Glomerular visceral epithelial cell (primary cell): ENCODE measurements at regions not wholly inside any gene's neighbourhood (a gene's known extent, or its start where the extent isn't known, plus 50 kb on each side); places are given as distances from the start of the nearest gene placed in this dataset.
A peak's percentile ranks its signal among the peaks of the same experiment; 100 is the strongest.
"Not testable (repeated sequence)": the region's sequence is repeated elsewhere in the genome, so short reads cannot be mapped to it uniquely, and the experiment has no call there.

Experiments used
- DNase-seq: peaks from one replicate; pipeline ENCODE4 v3.0.0-alpha.2; 2016; ENCODE audit errors: extremely low spot score

DNA sequence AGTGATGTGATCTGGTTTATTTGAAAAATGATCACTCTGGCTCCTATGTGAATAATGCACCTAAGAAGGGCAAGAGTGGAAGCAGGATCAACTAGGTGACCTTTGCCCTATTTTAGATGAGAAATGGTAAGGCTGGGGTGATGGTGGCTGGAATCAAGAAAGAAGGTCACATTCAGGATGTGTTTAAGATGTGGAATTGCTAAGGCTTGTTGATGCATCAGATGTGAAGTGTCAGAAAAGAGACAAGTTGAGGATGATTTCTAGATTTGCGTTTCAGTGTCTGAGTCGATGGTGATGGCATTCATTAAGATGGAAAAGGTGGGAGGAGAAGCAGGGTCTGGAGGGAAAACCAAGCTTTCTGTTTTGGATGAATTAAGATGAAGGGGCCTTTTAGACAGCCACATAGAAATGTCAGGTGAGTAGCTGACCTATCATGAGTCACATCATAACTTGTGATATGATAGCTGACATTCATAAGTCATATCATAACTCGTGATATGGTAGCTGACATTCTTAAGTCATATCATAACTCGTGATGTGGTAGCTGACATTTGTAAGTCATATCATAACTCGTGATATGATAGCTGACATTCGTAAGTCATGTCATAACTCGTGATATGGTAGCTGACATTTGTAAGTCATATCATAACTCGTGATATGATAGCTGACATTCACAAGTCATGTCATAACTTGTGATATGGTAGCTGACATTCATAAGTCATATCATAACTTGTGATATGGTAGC lies 101.2 kb upstream of the SEC11C start:
- DNase-seq: no peak

DNA sequence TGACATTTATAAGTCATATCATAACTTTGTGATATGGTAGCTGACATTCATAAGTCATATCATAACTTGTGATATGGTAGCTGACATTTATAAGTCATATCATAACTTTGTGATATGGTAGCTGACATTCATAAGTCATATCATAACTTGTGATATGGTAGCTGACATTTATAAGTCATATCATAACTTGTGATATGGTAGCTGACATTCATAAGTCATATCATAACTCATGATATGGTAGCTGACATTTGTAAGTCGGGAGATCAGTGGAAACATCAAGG lies 100.7 kb upstream of the SEC11C start:
- not testable (repeated sequence) for DNase-seq

DNA sequence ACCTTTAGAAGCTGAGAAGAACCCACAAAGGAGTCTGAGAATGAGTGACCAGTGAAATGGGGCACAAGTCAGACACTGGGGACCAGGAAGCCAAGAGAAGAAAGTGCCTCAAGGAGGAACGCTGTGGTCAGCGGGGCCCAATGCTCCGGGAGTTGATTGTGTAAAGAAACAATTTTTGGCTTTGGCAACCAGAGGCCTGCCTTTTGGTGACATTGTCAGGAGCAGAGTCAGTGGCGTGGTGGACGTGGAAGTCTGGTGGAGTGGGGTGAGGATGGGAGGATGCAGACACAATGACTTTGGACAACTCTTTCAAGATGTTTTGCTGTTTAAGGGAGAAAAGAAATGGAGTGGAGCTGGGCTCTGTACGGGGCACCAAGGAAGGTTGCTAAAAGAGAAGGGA lies 100.2 kb upstream of the SEC11C start:
- no peak for DNase-seq

DNA sequence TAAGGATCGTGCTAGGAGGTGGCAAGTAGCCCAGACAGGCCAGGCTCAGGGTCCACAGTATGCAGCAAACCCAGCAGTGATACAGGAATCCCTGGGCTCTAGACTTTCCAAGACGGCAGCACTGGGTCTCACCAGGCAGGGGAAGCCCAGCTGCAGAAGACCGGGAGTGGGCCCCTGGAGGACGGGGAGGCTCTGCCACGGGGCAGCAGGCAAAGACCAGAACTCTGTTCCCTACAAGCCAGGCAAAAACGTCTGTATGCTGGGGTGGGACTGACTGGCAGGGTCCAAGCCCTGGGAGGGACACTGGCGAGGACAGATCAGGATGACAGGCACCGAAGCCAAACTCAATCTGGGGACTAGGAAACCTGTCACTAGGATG lies 98.9 kb upstream of the SEC11C start:
- no peak for DNase-seq

DNA sequence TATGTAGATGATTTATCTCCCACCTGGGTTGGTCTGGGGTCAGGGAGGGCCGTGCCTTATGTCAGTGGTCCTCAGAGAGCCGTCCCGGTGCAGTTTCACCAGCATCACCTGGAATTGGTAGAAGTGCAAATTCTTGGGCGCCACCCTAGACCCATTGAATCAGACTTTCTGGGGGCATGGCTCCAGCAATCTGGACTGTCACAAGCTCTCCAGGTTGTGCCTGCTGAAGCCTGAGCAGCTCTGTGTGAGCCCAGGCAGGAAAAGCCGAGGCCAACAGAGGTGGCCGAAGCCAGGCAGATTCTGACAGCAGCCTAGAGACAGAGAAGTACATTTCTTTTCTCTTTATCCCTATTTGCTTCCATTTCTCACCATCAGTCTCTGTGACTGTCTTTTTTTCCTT lies 98.4 kb upstream of the SEC11C start:
- DNase-seq: no peak

DNA sequence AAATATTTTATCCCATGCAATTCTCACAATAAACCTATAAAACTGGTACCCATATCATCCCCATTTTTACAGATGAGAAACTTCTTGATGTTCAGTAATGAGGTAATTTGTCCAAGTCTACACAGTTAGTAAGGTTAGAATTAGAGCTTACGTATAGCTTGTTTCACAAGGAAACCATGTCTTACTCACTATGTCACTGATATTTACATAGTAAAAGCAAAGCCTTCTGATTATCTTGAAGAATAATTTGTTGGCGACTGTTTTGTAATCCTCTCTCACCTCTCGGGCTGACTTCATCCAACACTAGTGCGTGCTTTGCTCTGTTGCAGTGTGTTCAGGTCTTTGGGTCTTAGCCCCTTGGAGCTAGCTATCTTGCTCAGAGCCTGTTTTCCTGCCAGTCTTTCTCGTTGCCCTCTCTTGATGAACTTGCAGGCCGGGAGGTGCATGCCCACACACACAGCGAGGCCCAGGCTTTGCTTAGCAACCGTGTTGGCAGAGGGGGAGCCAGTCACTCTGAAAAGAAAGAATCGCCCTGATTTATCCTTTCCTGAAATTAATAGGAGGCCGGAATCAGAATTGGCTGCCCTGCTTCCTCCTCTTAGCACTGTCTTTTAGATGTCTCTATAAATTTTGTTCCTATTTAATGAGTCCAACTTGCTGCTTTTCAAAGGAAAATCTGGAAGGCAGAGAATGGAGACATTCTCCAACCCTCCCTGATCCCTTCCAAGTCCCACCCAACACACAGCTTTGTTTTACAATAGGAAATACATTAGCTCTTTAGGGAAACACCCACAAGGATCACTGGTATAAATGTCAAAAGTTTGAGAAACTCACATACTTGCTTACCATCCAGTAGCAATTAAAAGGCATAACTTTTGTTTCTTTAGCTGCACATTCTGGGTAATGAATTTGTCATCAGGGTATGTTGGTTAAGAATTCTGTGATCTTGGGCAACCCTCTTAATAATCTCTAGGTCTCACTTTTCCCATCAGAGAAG lies 97.6 kb upstream of the SEC11C start:
- DNase-seq: no peak

DNA sequence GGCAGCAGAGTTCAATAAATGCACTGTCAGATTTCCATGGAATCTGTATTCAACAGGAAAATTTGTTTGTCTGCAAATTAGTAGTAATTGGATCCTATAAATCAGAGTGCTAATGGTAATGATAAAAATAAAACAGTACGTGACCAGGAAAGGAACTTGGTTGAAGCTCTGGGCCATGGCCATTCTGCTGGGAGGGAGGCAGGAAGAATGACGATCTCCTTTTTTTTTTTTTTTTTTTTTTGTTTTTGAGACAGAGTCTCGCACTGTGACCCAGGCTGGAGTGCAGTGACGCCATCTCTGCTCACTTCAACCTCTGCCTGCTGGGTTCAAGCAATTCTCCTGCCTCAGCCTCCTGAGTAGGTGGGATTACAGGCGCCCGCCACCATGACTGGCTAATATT lies 94.8 kb upstream of the SEC11C start:
- DNase-seq: no peak

DNA sequence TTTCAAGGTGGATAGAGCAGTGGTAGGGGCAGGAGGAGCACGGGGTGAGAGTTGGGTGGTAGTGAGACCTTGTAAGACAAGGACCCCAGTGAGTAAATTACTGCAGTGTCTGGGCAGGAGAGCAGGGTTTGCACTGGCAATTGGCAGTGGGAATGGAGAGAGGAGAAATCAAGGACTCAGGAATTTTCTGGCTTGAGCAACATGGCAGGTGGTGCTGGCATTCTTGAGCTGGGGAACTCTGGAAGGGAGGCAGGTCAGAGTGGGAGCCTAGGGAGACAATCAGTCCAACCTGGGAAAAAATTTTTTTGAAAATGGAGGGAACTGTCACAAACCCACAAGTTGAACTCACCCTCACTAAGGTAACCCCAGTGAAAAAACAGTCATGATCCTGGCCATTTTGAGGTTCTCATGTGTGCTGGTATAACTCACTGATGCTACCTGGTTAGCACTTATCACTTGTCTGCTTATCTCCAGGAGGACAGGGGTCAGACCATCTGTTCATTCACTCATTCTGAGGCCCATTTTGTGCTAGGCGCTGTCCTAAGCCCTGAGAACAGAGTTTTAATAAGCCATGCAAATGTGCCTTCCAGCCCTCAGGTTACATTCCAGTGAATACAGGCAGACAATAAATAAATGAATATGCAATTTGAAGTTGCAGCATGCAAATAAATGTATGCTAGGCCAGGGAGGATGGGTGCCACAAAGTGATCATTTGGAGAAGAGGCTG lies 92.2 kb upstream of the SEC11C start:
- no peak for DNase-seq

DNA sequence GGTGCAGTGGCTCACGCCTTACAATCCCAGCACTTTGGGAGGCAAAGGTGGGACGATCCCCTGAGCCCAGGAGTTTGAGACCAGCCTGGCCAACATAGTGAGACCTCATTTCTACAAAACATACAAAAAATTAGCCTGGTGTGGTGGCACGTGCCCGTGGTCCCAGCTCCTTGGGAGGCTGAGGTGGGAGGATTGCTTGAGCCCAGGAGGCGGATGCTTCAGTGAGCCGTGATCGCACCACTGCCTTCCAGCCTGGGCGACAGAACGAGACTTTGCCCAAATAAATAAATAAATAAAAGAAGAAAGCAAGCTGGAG lies 91.7 kb upstream of the SEC11C start:
- no peak for DNase-seq

DNA sequence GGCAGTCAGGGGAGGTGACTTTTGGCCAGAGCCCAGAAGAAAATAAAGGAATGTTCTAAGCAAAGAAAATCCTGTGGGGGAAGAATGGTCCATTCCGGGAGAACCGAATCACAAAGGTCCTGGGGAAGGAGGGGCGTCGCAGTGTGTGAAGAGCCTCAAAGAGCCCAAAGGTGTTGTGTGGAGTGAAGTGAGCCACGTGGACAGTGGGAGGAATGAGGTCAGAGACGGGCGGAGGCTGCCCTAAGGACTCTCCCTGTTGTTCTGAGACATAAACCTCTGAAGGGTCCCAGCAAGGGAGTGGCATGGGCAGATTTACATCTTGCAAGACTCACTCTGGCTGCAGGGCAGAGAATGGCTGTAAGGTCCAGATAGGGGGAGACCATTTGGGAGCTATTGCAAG lies 91.3 kb upstream of the SEC11C start:
- DNase-seq: no peak

DNA sequence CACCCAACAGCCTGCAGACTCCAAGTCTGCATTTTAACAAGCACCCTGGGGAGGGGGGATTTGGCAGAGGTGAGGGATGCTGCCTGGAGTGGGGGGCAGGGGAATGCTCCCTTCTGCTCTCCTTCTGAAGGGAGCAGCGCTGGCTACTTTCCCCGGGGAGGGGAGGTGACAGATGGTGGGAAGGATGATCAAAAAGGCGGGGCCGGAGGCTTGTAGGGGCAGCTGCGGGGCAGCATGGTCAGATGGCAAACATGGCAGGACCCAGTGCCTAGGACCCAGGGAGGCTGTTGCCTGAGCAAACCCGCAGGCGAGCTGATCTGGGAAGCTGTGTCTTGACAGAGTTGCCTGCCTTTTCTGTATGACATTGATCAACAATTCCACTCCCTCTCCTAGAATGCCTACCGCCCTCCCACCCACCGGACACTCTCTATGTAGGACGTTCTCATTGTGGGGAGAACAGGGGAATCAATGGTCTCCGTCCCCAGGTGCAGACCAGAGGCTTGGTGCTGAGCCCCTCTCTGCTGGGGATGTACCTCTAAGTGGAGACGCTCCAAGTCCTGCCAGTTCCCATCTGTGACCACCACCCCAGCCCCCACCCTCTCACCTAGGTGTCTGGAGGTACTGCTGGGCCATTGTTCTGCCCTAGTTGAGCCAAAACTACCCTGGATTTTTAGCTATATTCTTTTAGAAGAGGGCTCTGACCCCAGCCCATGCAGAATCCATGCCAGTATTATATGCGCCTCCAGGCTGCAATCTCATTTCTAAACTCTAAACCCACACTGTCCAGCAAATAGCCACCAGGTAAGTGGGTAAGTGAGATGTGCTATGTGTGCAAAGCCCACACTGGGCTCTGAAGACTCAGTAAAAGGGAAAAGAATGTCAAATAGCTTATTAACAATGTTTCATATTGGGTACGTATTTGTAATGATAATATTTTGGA lies 89.7 kb upstream of the SEC11C start:
- DNase-seq: no peak

DNA sequence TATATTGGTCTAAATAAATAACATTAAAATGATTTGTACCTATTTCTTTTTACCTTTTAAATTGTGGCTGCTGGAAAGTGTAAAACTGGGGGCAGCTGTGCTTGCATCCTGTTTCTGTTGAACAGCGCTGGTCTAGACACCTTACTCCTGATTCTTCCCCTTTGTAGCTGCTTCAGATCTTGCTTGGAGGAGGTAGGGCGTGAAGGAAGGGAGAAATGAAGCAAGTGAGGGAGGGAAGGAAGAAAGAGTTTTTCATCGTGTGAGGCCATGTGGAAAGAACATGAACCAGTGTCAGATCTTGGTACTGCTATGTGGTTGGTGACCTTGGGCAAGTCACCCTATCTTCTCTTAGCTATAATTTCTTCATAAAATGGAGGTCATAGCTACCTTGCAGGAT lies 89.0 kb upstream of the SEC11C start:
- no peak for DNase-seq

DNA sequence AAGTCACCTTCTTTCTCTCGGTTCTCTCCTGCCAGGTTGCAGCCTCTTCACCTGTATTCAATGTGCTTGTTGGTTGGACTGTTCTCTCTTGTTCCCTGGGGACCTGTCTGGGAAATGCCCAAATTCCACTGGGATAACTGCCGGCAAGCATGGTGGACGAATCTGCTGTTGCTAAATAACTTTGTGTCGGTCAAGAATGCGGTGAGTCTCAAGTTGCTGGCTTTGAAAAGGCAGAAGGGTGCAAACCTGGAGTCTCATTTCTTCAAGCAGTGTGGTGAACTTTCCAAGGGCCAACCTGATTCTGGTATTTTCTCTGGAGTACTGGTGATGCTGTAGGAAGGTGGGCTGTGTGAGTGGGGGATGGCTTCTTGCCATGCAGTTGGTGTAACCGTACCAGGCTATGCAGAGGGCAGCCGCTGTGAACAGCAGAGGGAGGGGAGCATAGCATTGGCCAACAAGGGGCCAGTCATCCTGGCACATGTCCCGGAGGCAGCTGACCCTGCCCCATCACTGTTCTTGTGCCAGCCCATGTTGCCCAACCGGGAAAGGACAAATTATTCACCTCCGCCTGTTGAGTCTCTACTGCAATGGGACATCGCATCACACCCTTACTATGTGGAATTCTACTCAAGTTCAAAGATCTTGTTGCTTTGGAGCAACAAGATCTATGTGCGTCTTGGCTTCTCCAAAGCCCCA lies 88.1 kb upstream of the SEC11C start:
- DNase-seq: no peak

DNA sequence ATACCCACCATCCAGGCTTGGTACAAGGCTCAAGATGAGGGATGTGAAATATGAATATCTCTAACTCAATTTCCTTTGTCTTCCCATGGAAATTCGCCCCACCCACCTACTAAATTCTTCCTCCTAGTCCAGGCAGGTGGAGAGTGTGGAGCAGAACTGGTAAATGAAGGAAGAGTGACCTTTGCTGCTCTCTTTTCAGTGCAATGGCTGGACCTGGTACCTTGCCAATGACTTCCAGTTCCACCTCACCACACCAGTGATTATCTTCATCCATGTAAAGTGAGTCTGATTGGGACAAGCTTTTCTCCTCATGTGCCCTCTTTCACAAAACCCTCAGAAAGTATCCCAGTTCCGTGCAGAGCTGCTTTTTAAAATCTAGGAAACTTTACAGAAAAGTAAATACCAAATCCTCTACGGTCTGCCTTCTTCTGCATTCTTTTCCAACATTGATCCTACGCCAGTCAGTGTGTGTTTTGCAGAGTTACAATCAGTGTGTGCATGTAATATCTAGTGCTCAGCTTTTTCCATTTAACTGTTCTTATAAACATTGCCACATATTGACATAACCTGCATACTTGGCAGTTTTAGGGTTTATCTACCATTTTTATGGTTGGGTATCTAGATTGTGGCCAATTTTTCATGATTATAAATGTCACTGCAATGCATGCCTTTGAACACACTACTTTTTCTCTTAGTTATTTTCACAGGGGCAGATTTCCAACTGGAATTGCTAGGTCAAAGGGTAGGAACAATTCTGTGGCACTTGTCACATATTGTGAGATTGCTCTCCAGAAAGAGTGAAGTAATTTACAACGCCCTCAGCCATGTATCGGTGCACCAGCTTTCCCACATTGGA lies 86.5 kb upstream of the SEC11C start:
- no peak for DNase-seq

DNA sequence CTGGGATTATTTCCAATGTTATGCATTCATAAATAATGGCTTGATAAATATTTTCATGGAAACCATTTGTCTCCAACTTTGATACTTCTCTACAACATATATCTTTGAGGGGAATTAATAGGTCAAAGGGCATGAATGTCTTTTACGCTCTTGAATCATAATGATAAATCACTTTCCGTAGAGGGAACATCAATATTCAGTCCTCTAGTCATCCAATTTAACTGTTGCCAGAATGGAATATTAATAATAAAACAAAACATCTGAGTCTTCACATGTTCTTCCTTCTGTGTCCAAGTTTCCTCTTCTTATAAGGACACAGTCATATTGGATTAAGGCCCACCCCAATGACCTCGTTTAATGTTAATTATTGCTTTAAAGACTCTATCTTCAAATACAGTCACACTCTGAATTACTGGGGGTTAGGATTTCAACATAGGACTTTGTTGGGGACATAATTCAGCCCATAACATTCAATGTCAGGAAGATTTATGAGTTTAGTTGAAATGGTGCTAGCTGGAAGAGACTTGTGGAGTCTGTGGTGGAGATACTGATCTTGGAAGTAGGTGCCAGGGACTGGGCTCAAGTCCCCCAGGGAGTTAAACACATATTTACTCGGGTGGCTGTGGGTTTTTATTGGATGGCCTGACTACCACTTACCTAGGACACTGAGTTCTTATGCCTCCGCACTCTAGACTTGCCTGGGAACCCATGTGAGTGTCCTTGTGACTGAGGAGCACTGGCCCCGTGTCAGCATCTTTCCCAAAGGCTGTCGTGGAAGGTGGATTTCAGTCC lies 85.0 kb upstream of the SEC11C start:
- no peak for DNase-seq

DNA sequence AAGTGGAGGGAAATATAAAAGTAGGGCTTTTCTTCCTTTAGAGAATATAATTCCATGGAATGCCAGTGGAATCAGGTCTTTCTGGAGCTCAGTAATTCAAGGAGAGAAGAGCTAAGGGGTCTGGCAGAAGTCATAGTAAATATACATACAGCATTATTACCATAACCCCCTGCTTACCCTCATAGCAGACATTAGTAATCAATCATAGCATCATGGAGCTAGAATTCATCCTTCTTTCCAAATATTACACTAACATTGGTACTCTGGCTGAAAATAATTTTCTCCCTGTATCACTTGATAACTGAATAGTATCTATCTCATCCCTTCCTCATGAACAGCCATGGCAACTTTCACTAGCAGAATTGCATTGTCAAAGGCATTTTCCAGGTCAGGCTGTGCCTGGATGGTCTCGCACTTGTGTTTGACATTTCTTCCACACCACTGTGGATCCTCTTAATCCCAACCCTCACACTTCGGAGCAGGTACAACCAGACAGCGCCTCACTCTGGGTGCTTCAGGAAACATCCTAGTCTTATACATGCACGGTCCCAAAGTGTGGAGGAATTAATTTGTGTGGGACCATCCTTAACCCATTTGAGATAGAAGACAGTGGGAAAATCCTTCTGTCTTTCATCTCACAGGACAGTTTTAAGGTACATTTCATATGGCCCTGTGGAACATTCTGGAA lies 84.2 kb upstream of the SEC11C start:
- DNase-seq: no peak

DNA sequence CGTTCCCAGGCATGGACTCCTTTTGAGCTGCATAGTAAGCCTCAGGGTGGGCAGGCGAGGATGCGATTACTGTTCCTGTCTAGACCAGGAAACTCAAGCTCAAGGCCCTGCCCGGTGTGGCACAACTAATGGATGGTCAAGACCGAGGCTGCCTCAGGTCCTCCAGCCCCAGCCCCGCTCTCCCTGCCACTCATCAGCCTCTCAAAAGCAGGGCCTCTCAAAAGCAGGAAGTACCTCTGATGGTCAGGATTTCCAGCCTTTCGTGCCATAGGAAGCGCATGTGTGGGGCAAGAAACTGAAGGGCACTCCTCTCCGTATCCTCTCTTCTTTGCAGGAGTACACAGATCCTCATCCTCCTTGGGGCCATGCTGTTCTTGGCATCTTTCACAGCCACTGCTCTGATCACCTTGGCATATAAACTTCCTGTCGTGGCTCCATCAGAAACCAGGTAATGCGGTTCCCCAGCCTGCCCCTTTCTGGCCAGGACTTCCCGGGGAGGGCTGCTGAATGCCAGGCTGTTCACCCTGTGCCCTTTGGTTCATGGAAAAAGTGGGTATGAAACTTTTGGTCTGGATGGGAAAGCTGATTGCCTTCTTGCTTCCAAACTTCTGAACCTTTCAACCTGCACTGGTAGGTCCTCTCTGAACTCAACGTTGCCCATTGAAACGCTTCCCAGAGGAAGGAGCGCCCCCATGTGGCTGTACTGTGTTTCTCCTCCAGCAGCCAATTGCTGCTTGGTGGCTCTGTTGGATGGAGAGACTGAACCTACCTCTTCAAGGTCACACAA lies 82.8 kb upstream of the SEC11C start:
- DNase-seq: peak; percentile 51

DNA sequence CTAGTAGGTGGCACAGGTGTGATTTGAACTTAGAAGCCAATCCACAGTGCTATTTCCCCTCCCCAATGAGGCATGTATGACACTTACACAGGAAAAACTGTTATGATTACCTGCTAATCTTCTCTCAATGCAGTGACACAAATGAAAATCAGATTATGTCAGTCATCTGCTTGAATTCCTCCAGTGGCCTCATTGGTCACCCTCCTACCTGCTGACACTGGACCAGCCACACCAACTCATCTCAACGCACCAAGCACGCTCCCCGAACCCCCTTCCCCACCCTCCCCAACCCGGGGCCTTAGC lies 82.2 kb upstream of the SEC11C start:
- no peak for DNase-seq
